WTC11 (cell line): ENCODE measurements at regions not wholly inside any gene's neighbourhood (a gene's known extent, or its start where the extent isn't known, plus 50 kb on each side); places are given as distances from the start of the nearest gene placed in this dataset.

Source experiments
- ATAC-seq: fragments of 200-7000 bp; cut with Tn5 transposase; 2 replicates; pipeline ENCODE4 v1.10.0; 2021; ENCODE audit warnings: mild to moderate bottlenecking, moderate library complexity
- CTCF ChIA-PET: fragments of 300-600 bp; sonication (Branson Sonifier 250); formaldehyde crosslinking; loops from one replicate; lab custom pipeline; 2021; ENCODE audit warnings: antibody characterized with exemption; lab: Charles Lee
- POLR2A ChIA-PET: fragments of 350-600 bp; sonication (Branson Sonifier 250); formaldehyde crosslinking; loops from one replicate; lab custom pipeline; 2021; ENCODE audit warnings: antibody characterized with exemption; lab: Charles Lee
- DNase-seq: peaks from one replicate; pipeline ENCODE4 v3.0.0; 2021; ENCODE audit warnings: low spot score
- H3K27ac Mint-ChIP-seq: 2 replicates; pipeline ENCODE4 v1.8.0; 2021; ENCODE audit warnings: mixed read lengths
- H3K27me3 Mint-ChIP-seq: 2 replicates; pipeline ENCODE4 v1.8.0; 2021; ENCODE audit warnings: low read depth, mild to moderate bottlenecking, moderate library complexity, mixed read lengths
- H3K36me3 Mint-ChIP-seq: 2 replicates; pipeline ENCODE4 v1.8.0; 2021; ENCODE audit warnings: mixed read lengths
- H3K4me1 Mint-ChIP-seq: 2 replicates; pipeline ENCODE4 v1.8.0; 2022; ENCODE audit warnings: mixed read lengths
- H3K4me3 Mint-ChIP-seq: 2 replicates; pipeline ENCODE4 v1.8.0; 2021; ENCODE audit warnings: mild to moderate bottlenecking, moderate library complexity, mixed read lengths
- H3K9me3 Mint-ChIP-seq: 2 replicates; pipeline ENCODE4 v1.8.0; 2021; ENCODE audit warnings: mixed read lengths
- AFF4 ChIP-seq: sonication (generic); formaldehyde crosslinking; IDR thresholded peaks from 2 replicates; pipeline ENCODE4 v1.8.1; 2023; ENCODE audit warnings: mild to moderate bottlenecking, missing genetic modification reagents, borderline replicate concordance
- ATF6 ChIP-seq: sonication (generic); formaldehyde crosslinking; IDR thresholded peaks from 2 replicates; pipeline ENCODE4 v1.8.1; 2023; ENCODE audit warnings: mild to moderate bottlenecking, missing genetic modification reagents
- CDX4 ChIP-seq: fragments of 250-450 bp; sonication (Bioruptor Pico); IDR thresholded peaks from 2 replicates; pipeline ENCODE4 v1.9.0; 2021; ENCODE audit warnings: moderate library complexity, mild to moderate bottlenecking, inconsistent platforms, borderline replicate concordance
- CREB1 ChIP-seq: sonication (generic); formaldehyde crosslinking; IDR thresholded peaks from 2 replicates; pipeline ENCODE4 v1.8.0; 2023; ENCODE audit warnings: mild to moderate bottlenecking, missing genetic modification reagents
- ELF4 ChIP-seq: sonication (generic); formaldehyde crosslinking; IDR thresholded peaks from 2 replicates; pipeline ENCODE4 v1.8.1; 2022; ENCODE audit warnings: low read depth, mild to moderate bottlenecking, moderate library complexity, missing genetic modification reagents
- GTF2I ChIP-seq: fragments of 250-450 bp; sonication (Bioruptor Pico); conservative IDR thresholded peaks from 2 replicates; pipeline ENCODE4 v1.4.0; 2021; ENCODE audit warnings: mild to moderate bottlenecking
- HMGA2 ChIP-seq: fragments of 250-450 bp; sonication (Bioruptor Pico); IDR thresholded peaks from 2 replicates; pipeline ENCODE4 v1.4.0; 2021; ENCODE audit warnings: mild to moderate bottlenecking, moderate library complexity
- KAT7 ChIP-seq: sonication (generic); formaldehyde crosslinking; IDR thresholded peaks from 2 replicates; pipeline ENCODE4 v1.8.1; 2023; ENCODE audit warnings: missing genetic modification reagents, mild to moderate bottlenecking, borderline replicate concordance
- MAX ChIP-seq: sonication (generic); formaldehyde crosslinking; IDR thresholded peaks from 2 replicates; pipeline ENCODE4 v1.8.0; 2022; ENCODE audit warnings: mild to moderate bottlenecking, missing genetic modification reagents
- MYBL2 ChIP-seq: sonication (generic); formaldehyde crosslinking; IDR thresholded peaks from 2 replicates; pipeline ENCODE4 v1.8.1; 2023; ENCODE audit warnings: mild to moderate bottlenecking, moderate library complexity, missing genetic modification reagents
- NFATC4 ChIP-seq: fragments of 250-450 bp; sonication (Bioruptor Pico); IDR thresholded peaks from 2 replicates; pipeline ENCODE4 v1.9.0; 2021; ENCODE audit warnings: mild to moderate bottlenecking
- NR2C2 ChIP-seq: sonication (generic); formaldehyde crosslinking; IDR thresholded peaks from 2 replicates; pipeline ENCODE4 v1.8.0; 2022; ENCODE audit warnings: mild to moderate bottlenecking, missing genetic modification reagents
- PRRX2 ChIP-seq: fragments of 250-450 bp; sonication (Bioruptor Pico); IDR thresholded peaks from 2 replicates; pipeline ENCODE4 v1.8.0; 2021; ENCODE audit warnings: mild to moderate bottlenecking
- RORB ChIP-seq: fragments of 250-450 bp; sonication (Bioruptor Pico); IDR thresholded peaks from 2 replicates; pipeline ENCODE4 v1.9.0; 2021; ENCODE audit warnings: mild to moderate bottlenecking
- TCF7 ChIP-seq: sonication (generic); formaldehyde crosslinking; IDR thresholded peaks from 2 replicates; pipeline ENCODE4 v1.8.0; 2022; ENCODE audit warnings: mild to moderate bottlenecking, low read depth, missing genetic modification reagents, moderate library complexity
- USF1 ChIP-seq: sonication (generic); formaldehyde crosslinking; IDR thresholded peaks from 2 replicates; pipeline ENCODE4 v1.8.0; 2022; ENCODE audit warnings: mild to moderate bottlenecking, missing genetic modification reagents
- USF2 ChIP-seq: sonication (generic); formaldehyde crosslinking; IDR thresholded peaks from 2 replicates; pipeline ENCODE4 v1.8.1; 2023; ENCODE audit warnings: mild to moderate bottlenecking, missing genetic modification reagents, moderate library complexity
- ZBTB43 ChIP-seq: sonication (generic); formaldehyde crosslinking; IDR thresholded peaks from 2 replicates; pipeline ENCODE4 v1.8.1; 2023; ENCODE audit warnings: mild to moderate bottlenecking, missing genetic modification reagents
- ZNF121 ChIP-seq: sonication (generic); formaldehyde crosslinking; IDR thresholded peaks from 2 replicates; pipeline ENCODE4 v1.8.0; 2023; ENCODE audit warnings: missing genetic modification reagents
- ZNF396 ChIP-seq: fragments of 250-450 bp; sonication (Bioruptor Pico); IDR thresholded peaks from 2 replicates; pipeline ENCODE4 v1.8.0; 2021; ENCODE audit warnings: mild to moderate bottlenecking, moderate library complexity, borderline replicate concordance
- ZNF416 ChIP-seq: fragments of 250-450 bp; sonication (Bioruptor Pico); IDR thresholded peaks from 2 replicates; pipeline ENCODE4 v1.9.0; 2021; ENCODE audit warnings: mild to moderate bottlenecking, inconsistent platforms

GRCh38 chr4:82232891-82233290 lies 140.9 kb downstream of the HNRNPD start:
- no peak for DNase-seq
- no peak for TF ChIP-seq MAX
- no peak overlapping the region for H3K27ac Mint-ChIP-seq
- H3K9me3 Mint-ChIP-seq, result peaks cover 4% of the 10 kb centered on the region; the same call in 1 of the 2 replicates
- no peak for ATAC-seq
- POLR2A ChIA-PET, result no interaction called here
- H3K4me1 Mint-ChIP-seq, result no peaks in the 10 kb centered on the region
- CTCF ChIA-PET, result interaction anchor here (0.8 kb wide), 1 partner anchor 314 kb away, joined by 3 read pairs; no protein-coding TSS in a partner anchor
- H3K36me3 Mint-ChIP-seq, result no peaks in the 10 kb centered on the region
- H3K4me3 Mint-ChIP-seq, result no peak overlapping the region
- H3K27me3 Mint-ChIP-seq, result no peaks in the 10 kb centered on the region

- Mint-ChIP-seq H3K4me3 (no peak overlapping the region), H3K36me3 (no peaks in the 10 kb centered on the region)
- CTCF ChIA-PET, result no interaction called here
- no peak for ATAC-seq
- TF ChIP-seq RORB (CRISPR knock-in tag) (no peak), CDX4 (CRISPR knock-in tag) (no peak), GTF2I (CRISPR knock-in tag) (no peak), ZNF396 (CRISPR knock-in tag) (no peak), ZNF121 (CRISPR knock-in tag) (no peak), MYBL2 (no peak), ELF4 (CRISPR knock-in tag) (no peak), NR2C2 (CRISPR knock-in tag) (no peak), PRRX2 (CRISPR knock-in tag) (no peak), TCF7 (no peak)
- TF ChIP-seq, all 79 proteins: peak for 0
- no peaks in the 10 kb centered on the region for H3K9me3 Mint-ChIP-seq
- POLR2A ChIA-PET, result no interaction called here
- DNase-seq, result no peak
- no peaks in the 10 kb centered on the region for H3K4me1 Mint-ChIP-seq
- H3K27ac Mint-ChIP-seq, result no peak overlapping the region
- no peaks in the 10 kb centered on the region for H3K27me3 Mint-ChIP-seq
These were observed 142.0 kb downstream of the HNRNPD start for GRCh38 chr4:82231806-82232205.

GRCh38 chr4:82230306-82230705 lies 143.5 kb downstream of the HNRNPD start:
- no peak for ATAC-seq
- TF ChIP-seq USF1 (CRISPR knock-in tag) (no peak), AFF4 (CRISPR knock-in tag) (no peak), KAT7 (CRISPR knock-in tag) (no peak), ZBTB43 (CRISPR knock-in tag) (no peak), ZNF416 (no peak), GTF2I (CRISPR knock-in tag) (no peak), PRRX2 (CRISPR knock-in tag) (no peak), ATF6 (CRISPR knock-in tag) (no peak), CREB1 (CRISPR knock-in tag) (no peak), HMGA2 (CRISPR knock-in tag) (no peak), NFATC4 (CRISPR knock-in tag) (no peak), USF2 (CRISPR knock-in tag) (no peak)
- H3K27ac Mint-ChIP-seq, result no peak overlapping the region
- no peak for DNase-seq
- no peak overlapping the region for H3K4me3 Mint-ChIP-seq
- no peaks in the 10 kb centered on the region for H3K9me3 Mint-ChIP-seq
- ChIA-PET CTCF (no interaction called here), POLR2A (no interaction called here)
- no peaks in the 10 kb centered on the region; the same call in none of the 2 replicates for H3K27me3 Mint-ChIP-seq
- H3K36me3 Mint-ChIP-seq, result no peaks in the 10 kb centered on the region
- H3K4me1 Mint-ChIP-seq, result no peaks in the 10 kb centered on the region
